ENCODE measurements at regions not wholly inside any gene's neighbourhood (a gene's known extent, or its start where the extent isn't known, plus 50 kb on each side); places are given as distances from the start of the nearest gene placed in this dataset.

GRCh38 chr1:187714470-187714869 is 885.7 kb downstream of the PLA2G4A start:
- no peak for DNase-seq (ENCODE audit: low read depth)
- in situ Hi-C loops (cut with HindIII; ENCODE audit: low sequenced_read_pairs): no loop called here
- H3K4me3 ChIP-seq (ENCODE audit: low read depth, low read length): no peak overlapping the region
- no peak for TF ChIP-seq CTCF (IDR thresholded peaks at IDR 0.05; ENCODE audit: low read depth, low read length, missing control alignments)

DNA sequence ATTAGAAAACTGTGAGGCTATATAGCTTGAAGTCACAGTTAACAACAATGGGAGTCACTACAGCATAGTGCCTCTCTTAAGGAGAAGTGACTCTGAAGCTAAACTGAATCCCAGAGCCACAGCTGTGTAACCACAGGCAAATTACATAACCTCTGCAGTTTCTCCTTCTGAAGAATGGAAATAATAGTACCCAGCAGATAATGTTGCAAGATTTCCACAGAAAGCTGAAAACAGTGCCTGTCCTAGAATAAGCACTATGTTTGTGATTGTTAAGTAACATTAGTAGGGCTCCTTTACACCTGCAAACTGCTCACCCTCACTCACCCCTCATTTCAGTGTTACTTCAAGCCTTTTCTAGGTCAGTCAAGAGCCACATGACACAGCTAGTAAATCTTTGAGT is 886.7 kb downstream of the PLA2G4A start:
- no peak for DNase-seq (ENCODE audit: low read depth)
- H3K4me3 ChIP-seq (ENCODE audit: low read depth, low read length): no peak overlapping the region
- in situ Hi-C loops (cut with HindIII; ENCODE audit: low sequenced_read_pairs): no loop called here
- no peak for TF ChIP-seq CTCF (IDR thresholded peaks at IDR 0.05; ENCODE audit: low read depth, low read length, missing control alignments)

DNA sequence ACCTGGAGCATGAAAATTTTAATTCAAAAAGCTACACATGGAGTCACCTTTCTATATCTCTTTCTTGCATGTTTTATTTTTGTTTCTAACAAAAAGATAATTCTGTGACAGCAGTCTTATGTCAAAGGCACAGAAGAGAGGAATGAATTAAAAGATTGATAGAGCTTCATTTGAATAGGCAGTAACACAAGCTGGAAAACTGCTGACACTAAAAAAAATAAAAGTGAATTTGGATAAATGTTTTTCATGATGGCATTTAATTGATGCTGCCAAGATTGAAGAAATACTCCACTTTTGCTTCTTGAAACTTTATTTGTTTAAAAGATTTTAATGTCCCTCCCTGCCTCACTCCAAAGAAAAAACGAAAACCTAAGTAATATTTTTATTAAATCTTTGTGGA is 887.4 kb downstream of the PLA2G4A start:
- DNase-seq (ENCODE audit: low read depth): no peak
- in situ Hi-C loops (cut with HindIII; ENCODE audit: low sequenced_read_pairs): no loop called here
- no peak for TF ChIP-seq CTCF (IDR thresholded peaks at IDR 0.05; ENCODE audit: low read depth, low read length, missing control alignments)

DNA sequence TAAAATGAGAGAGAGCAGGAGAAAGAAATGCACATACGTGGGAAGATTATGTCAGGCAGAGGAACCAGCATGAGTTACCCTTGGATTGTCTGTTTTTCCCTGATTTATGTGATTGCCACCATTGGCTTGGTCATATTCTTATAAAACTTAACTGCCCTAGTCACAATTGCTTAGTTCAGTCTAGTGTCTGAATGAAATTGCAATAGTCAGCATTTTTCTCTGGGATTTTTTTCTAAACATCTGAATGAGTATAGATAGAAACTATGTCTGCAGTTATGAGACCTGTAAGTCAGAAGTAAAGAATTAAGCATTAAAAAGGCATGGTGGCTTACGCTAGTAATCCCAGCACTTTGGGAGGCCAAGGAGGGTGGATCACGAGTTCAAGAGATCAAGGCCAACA is 889.8 kb downstream of the PLA2G4A start:
- DNase-seq (ENCODE audit: low read depth): no peak
- in situ Hi-C loops (cut with HindIII; ENCODE audit: low sequenced_read_pairs): no loop called here
- H3K4me3 ChIP-seq (ENCODE audit: low read depth, low read length): no peak overlapping the region
- TF ChIP-seq CTCF (IDR thresholded peaks at IDR 0.05; ENCODE audit: low read depth, low read length, missing control alignments): no peak

More for the DNA sequence above, 887.4 kb downstream of the PLA2G4A start:
- no peak overlapping the region for H3K4me3 ChIP-seq (ENCODE audit: low read depth, low read length)

GRCh38 chr1:187721216-187721615 is 892.5 kb downstream of the PLA2G4A start:
- no peak overlapping the region for H3K4me3 ChIP-seq (ENCODE audit: low read depth, low read length)
- TF ChIP-seq CTCF (IDR thresholded peaks at IDR 0.05; ENCODE audit: low read depth, low read length, missing control alignments): no peak
- in situ Hi-C loops (cut with HindIII; ENCODE audit: low sequenced_read_pairs): no loop called here
- DNase-seq (ENCODE audit: low read depth): no peak

DNA sequence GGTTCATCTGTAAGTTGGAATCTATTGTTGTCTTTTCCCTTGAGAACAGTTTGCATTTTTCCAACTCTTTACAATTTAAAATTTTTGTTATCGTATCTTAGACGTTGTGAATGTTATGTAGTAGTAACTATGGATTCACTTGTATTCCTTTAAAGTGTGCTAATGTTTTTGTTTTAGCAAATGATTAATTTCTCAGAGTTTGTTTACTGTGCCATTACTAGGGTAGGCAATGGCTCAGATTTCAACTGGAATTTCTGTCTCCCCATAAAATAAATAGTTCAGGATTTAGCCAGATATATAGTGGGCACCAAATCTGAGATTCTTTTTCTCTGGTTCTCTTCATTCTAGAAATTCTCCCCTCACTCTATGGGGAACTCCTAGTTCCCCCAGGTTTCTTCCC is 896.5 kb downstream of the PLA2G4A start:
- in situ Hi-C loops (cut with HindIII; ENCODE audit: low sequenced_read_pairs): no loop called here
- no peak overlapping the region for H3K4me3 ChIP-seq (ENCODE audit: low read depth, low read length)
- TF ChIP-seq CTCF (IDR thresholded peaks at IDR 0.05; ENCODE audit: low read depth, low read length, missing control alignments): no peak
- DNase-seq (ENCODE audit: low read depth): no peak

GRCh38 chr1:187733232-187733631 is 904.5 kb downstream of the PLA2G4A start:
- in situ Hi-C loops (cut with HindIII; ENCODE audit: low sequenced_read_pairs): no loop called here
- H3K4me3 ChIP-seq (ENCODE audit: low read depth, low read length): no peak overlapping the region
- no peak for DNase-seq (ENCODE audit: low read depth)
- TF ChIP-seq CTCF (IDR thresholded peaks at IDR 0.05; ENCODE audit: low read depth, low read length, missing control alignments): no peak
